GM12872 (cell line): ENCODE measurements at regions not wholly inside any gene's neighbourhood (a gene's known extent, or its start where the extent isn't known, plus 50 kb on each side); places are given as distances from the start of the nearest gene placed in this dataset.

Experiments used
- TF ChIP-seq, protein P1 (sequence below): IDR thresholded peaks from 3 replicates; pipeline ENCODE4 v1.5.1; 2011; ENCODE audit warnings: low read depth, mild to moderate bottlenecking, low read length, moderate library complexity; ENCODE audit not compliant: insufficient read depth

DNA sequence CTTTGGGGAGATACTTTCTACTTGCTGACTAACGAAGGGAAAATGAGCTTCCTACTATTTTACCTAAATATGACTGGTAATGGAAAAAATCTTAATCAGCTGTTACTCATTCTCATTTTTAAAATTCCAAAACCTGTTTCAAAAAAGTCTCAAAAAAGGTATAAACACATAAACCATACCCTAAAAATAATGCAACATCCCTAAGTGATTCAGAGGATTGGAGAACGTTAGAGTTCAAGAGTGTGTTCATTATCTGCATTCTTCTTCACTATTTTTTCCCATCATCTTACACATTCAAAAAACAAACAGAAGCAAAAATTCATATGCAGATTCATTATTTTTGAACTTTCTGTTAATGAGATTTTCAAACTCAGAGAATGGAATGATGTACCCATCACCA is 150.4 kb upstream of the GNAI1 start:
- TF ChIP-seq, protein P1, sequence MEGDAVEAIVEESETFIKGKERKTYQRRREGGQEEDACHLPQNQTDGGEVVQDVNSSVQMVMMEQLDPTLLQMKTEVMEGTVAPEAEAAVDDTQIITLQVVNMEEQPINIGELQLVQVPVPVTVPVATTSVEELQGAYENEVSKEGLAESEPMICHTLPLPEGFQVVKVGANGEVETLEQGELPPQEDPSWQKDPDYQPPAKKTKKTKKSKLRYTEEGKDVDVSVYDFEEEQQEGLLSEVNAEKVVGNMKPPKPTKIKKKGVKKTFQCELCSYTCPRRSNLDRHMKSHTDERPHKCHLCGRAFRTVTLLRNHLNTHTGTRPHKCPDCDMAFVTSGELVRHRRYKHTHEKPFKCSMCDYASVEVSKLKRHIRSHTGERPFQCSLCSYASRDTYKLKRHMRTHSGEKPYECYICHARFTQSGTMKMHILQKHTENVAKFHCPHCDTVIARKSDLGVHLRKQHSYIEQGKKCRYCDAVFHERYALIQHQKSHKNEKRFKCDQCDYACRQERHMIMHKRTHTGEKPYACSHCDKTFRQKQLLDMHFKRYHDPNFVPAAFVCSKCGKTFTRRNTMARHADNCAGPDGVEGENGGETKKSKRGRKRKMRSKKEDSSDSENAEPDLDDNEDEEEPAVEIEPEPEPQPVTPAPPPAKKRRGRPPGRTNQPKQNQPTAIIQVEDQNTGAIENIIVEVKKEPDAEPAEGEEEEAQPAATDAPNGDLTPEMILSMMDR = no peak

DNA sequence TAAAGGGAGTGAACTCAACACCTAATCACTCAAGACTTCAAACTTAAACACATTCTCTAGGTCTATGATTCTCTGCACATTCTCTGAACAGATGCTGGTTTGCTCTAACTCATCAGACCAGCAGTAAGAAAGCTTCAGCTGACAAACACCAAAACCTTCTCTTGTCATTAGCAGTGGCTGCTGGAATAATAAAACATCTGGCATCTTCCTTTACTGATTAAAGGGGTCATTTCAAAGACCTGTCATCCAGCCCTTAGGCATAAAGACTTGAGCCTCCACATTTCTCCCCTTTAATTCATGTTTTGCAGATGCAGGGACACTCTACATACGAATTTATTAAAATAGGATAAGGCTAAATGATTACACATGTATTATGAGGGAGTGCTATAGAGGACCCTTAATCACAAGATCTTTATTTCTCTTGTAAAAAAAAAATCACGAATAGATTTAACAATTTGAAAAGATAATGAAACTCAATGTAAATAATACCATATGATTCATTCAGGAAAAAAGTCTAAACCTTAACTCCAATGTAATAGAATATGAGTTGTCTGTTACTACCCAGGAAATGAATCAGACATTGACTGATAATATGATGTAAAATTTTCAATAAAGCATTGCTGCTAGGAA is 152.4 kb upstream of the GNAI1 start:
- TF ChIP-seq, protein P1 = no peak

DNA sequence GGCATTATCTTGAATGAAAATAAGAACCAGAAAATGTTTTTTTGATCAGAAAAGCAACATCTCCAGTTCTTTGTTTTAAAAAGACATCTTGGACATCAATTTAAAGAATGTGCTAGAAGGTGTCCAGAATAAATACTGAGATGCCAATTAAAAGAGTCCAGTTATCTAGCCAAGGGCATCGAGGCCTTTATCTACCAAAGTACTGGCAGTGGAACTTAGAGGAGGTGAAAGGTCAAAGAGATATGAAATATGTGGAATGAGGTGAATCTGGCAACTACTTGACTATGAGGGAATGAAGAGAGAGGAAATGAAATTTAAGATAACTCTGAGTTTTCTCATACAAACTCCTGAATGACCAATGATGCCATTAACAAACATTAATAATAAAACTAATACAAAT is 154.3 kb upstream of the GNAI1 start:
- TF ChIP-seq, protein P1 = no peak

GRCh38 chr7:79979437-79979836 is 155.2 kb upstream of the GNAI1 start:
- TF ChIP-seq, protein P1 = no peak

DNA sequence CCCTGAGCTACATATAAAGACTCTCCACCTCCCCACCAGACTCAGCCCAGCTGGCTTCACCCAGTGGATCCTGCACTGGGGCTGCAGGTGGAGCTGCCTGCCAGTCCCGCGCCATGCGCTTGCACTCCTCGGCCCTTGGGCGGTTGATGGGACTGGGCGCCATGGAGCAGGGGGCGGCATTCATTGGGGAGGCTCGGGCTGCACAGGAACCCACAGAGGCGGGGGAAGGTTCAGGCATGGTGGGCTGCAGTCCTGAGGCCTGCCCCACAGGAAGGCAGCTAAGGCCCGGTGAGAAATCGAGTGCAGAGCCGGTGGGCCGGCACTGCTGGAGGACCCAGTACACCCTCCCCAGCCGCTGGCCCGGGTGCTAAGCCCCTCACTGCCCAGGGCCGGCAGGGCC is 157.2 kb upstream of the GNAI1 start:
- TF ChIP-seq, protein P1 = no peak

DNA sequence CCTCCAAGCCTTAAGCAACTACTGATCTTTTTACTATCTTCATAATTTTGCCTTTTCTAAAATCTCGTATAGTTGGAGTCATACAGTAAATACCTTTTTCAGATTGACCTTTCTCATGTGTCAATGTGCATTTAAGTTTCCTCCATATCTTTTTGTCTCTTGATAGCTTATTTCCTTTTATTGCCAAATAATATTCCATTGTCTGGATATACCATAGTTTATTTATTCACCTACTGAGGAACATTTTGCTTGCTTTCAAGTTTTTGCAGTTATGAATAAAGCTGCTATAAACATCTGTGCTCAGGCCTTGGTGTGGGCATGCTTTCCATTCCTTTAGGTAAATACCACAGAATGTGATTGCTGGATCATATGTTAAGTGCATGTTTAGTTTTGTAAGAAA is 161.2 kb upstream of the GNAI1 start:
- TF ChIP-seq, protein P1 = no peak

DNA sequence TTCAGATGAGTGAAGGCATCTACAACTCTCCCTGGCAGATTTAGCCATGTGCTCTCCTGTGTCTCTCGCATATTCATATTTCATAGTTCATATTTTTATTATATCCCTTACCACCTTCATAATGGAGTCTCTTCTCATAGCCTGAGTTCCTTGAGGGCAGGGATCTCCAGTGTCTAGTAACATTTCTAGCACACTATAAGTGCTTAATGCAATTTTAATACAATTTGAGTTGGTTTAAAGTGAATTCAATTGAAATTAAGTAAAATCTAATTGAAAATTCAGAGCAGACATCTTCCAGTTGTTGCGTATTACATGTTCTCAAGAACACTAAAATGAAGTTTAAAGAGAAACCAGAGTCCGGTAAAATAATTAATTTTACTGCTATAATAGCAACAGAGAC is 163.6 kb upstream of the GNAI1 start:
- TF ChIP-seq, protein P1 = no peak
